ENCODE measurements at regions not wholly inside any gene's neighbourhood (a gene's known extent, or its start where the extent isn't known, plus 50 kb on each side); places are given as distances from the start of the nearest gene placed in this dataset.

GRCh38 chr9:129455151-129455995 is 165.5 kb downstream of the C9orf50 start:
- Histone ChIP-seq H3K27ac (no peak overlapping the region), H3K27me3 (ENCODE audit: insufficient read depth in 3 of 3, low read length in 2 of 3) (no peaks in the 10 kb centered on the region), H3K4me1 (peaks cover 12% of the 10 kb centered on the region), H3K36me3 (ENCODE audit: insufficient read depth in 1 of 2, low read depth in 1 of 2) (no peaks in the 10 kb centered on the region), H3K9me3 (no peaks in the 10 kb centered on the region), H3K4me3 (no peak overlapping the region)
- ATAC-seq: no peak
- TF ChIP-seq CTCF (IDR thresholded peaks at IDR 0.05): no peak
- intact Hi-C loops (cut with DNase I): no loop called here
- 48 to 51% (median 49%) methylated on average over 20 of the region's 20 CpGs for WGBS, 3 donors
- DNase-seq: no peak

- H3K27ac ChIP-seq: no peak overlapping the region
- WGBS, 3 donors: 85 to 94% (median 87%) methylated on average over 7 to 8 of the region's 8 CpGs
- ATAC-seq (no peak), DNase-seq (no peak)
- no peaks in the 10 kb centered on the region for H3K27me3 ChIP-seq (ENCODE audit: insufficient read depth in 3 of 3, low read length in 2 of 3)
- TF ChIP-seq CTCF (IDR thresholded peaks at IDR 0.05): no peak
- intact Hi-C loops (cut with DNase I): no loop called here
- no peaks in the 10 kb centered on the region for H3K9me3 ChIP-seq
- no peaks in the 10 kb centered on the region for H3K36me3 ChIP-seq (ENCODE audit: insufficient read depth in 1 of 2, low read depth in 1 of 2)
- H3K4me1 ChIP-seq: peaks cover 7% of the 10 kb centered on the region
- no peak overlapping the region for H3K4me3 ChIP-seq
Measured at GRCh38 chr9:129454467-129455067, 166.3 kb downstream of the C9orf50 start.

- ATAC-seq (no peak), DNase-seq (no peak)
- TF ChIP-seq CTCF (IDR thresholded peaks at IDR 0.05): no peak
- intact Hi-C loops (cut with DNase I): no loop called here
- H3K36me3 ChIP-seq (ENCODE audit: insufficient read depth in 1 of 2, low read depth in 1 of 2): no peaks in the 10 kb centered on the region
- H3K4me1 ChIP-seq: peaks cover 7% of the 10 kb centered on the region
- no peak overlapping the region for H3K27ac ChIP-seq
- H3K27me3 ChIP-seq (ENCODE audit: insufficient read depth in 3 of 3, low read length in 2 of 3): no peaks in the 10 kb centered on the region
- H3K4me3 ChIP-seq: no peak overlapping the region
- H3K9me3 ChIP-seq: no peaks in the 10 kb centered on the region
Measured at GRCh38 chr9:129453734-129454133, 167.2 kb downstream of the C9orf50 start.

- no peak for ATAC-seq
Measured at GRCh38 chr9:129451669-129452068, 169.2 kb downstream of the C9orf50 start.

More at GRCh38 chr9:129451669-129452068, 169.2 kb downstream of the C9orf50 start:
- 33 to 56% (median 39%) methylated on average over 10 of the region's 10 CpGs for WGBS, 3 donors
- DNase-seq: no peak
- Histone ChIP-seq H3K27me3 (ENCODE audit: insufficient read depth in 3 of 3, low read length in 2 of 3) (no peaks in the 10 kb centered on the region), H3K36me3 (ENCODE audit: insufficient read depth in 1 of 2, low read depth in 1 of 2) (no peaks in the 10 kb centered on the region), H3K9me3 (no peaks in the 10 kb centered on the region), H3K27ac (peak overlapping the region; percentile 23), H3K4me3 (no peak overlapping the region), H3K4me1 (no peaks in the 10 kb centered on the region)
- TF ChIP-seq CTCF (IDR thresholded peaks at IDR 0.05): no peak
- intact Hi-C loops (cut with DNase I): no loop called here

Data from psoas muscle (tissue), 7 donors.